Pancreas (tissue), 10 donors: ENCODE measurements at regions not wholly inside any gene's neighbourhood (a gene's known extent, or its start where the extent isn't known, plus 50 kb on each side); places are given as distances from the start of the nearest gene placed in this dataset.

ENCODE experiments used
- ATAC-seq, 4 donors: fragments of 200-7000 bp; cut with Tn5 transposase; one replicate each; pipeline versions ENCODE4 v1.8.0 to v1.9.1; 2020; ENCODE audit warnings: mild to moderate bottlenecking in 4 of 4, moderate library complexity in 4 of 4
- DNase-seq, 6 donors: peaks; one replicate each; pipeline ENCODE4 v3.0.0-alpha.2; 2020
- FAIRE-seq: peaks from 2 replicates; lab custom pipeline; 2012; peaks lifted over from hg19 to GRCh38; lab: Jason Lieb, UNC
- H3K27ac ChIP-seq, 4 donors: fragments of 200-600 bp; sonication (generic); 1 replicate in 3 of 4; 2 replicates in 1 of 4; pipeline versions ENCODE4 v1.5.0 to v1.8.0; 2020
- H3K27me3 ChIP-seq, 4 donors: fragments of 200-600 bp; one replicate each; pipeline ENCODE4 v1.8.0; 2021
- H3K36me3 ChIP-seq, 3 donors: fragments of 200-600 bp; sonication (generic) in 1 of 3; one replicate each; pipeline versions ENCODE4 v1.5.0 to v1.8.0; 2020 to 2021
- H3K4me1 ChIP-seq, 3 donors: fragments of 200-600 bp; one replicate each; pipeline ENCODE4 v1.8.0; 2021
- H3K4me3 ChIP-seq, 4 donors: fragments of 200-600 bp; sonication (generic) in 2 of 4; one replicate each; pipeline versions ENCODE4 v1.5.0 to v1.8.0; 2020 to 2021
- H3K9me3 ChIP-seq, 4 donors: fragments of 200-600 bp; one replicate each; pipeline ENCODE4 v1.8.0; 2021
- WGBS, 2 donors: extraction: QIAGEN DNeasy Blood & Tissue Kit; methylation state at CpG; one replicate each; pipeline ENCODE4 v1.1.7; 2013; 5-methylcytosine and 5-hydroxymethylcytosine counted together
- intact Hi-C, 3 donors: fragments of 100-400 bp; cut with DNase I; formaldehyde crosslinking; loops; one replicate each; pipeline versions ENCODE4 v1.11.1 to v1.14.2; 2022
- TF ChIP-seq, protein P1 (sequence below), 4 donors: fragments of 200-600 bp; sonication (generic) in 3 of 4; IDR thresholded peaks; one replicate each; pipeline versions ENCODE4 v1.5.0 to v1.8.0; 2021; ENCODE audit warnings: antibody characterized with exemption in 4 of 4
- donor health status: healthy with polysubstance abuse.
- donor health status: DM: no; HTN: no; CAD: no; lungs with moderate emphysema.
- donor health status: DM: no; HTN: no; CAD: no.
- donor health status: control.
- donor health status: control.
- donor health status: Bipolar disorder and iron deficiency.
- donor health status: DM: yes; HTN: yes; CAD: no.
- donor health status: DM: no; HTN: no; CAD: no.
- donor health status: DM: no; HTN: no; CAD: no.
- donor health status: DM: yes; HTN: yes; CAD: no.

DNA sequence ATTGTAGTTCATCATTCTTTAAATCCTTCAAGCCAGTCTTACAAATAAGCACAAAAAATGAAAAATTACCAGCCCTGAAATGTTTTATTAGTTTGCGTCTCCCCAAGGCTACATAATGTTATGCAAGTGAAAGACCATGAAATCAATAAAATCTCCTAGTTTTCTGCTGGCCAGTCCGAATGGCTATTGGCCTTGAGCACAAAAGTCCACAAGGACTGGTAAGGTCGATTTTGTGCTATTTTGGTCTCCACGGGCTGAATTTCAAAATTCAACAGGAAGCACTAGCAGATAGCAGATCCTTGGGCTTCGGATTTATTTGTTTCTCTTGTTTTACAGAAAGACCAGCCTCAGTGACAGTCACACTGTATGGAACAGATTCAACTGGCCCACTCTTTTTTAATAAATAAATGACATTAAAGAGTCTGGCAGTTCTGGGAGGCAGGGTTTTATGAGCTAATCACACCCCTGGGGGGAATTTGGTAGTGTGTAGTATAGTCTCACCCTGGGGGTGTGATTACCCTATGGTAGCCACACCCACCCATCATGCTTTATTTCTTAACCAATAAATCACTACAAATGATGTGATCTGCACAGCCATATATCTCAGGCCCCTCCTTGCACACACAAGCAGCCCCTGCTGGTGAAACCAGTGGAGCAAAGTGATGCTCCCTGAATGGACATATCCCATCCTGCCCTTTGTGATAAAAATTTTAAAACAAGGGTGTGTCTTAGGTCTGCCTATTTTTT, 51.1 kb upstream of the TMEM33 start:
- peaks cover 0 to 30% (median 9%) of the 10 kb centered on the region in 4 donors for H3K27me3 ChIP-seq
- intact Hi-C loops = loop anchor here in 2 of 3 donors (5.0 to 10.0 kb wide), 2 partner anchors 192 to 599 kb away; no protein-coding TSS in a partner anchor
- H3K36me3 ChIP-seq = no peaks in the 10 kb centered on the region
- no peak for FAIRE-seq
- no peak overlapping the region for H3K4me3 ChIP-seq
- TF ChIP-seq, protein P1, sequence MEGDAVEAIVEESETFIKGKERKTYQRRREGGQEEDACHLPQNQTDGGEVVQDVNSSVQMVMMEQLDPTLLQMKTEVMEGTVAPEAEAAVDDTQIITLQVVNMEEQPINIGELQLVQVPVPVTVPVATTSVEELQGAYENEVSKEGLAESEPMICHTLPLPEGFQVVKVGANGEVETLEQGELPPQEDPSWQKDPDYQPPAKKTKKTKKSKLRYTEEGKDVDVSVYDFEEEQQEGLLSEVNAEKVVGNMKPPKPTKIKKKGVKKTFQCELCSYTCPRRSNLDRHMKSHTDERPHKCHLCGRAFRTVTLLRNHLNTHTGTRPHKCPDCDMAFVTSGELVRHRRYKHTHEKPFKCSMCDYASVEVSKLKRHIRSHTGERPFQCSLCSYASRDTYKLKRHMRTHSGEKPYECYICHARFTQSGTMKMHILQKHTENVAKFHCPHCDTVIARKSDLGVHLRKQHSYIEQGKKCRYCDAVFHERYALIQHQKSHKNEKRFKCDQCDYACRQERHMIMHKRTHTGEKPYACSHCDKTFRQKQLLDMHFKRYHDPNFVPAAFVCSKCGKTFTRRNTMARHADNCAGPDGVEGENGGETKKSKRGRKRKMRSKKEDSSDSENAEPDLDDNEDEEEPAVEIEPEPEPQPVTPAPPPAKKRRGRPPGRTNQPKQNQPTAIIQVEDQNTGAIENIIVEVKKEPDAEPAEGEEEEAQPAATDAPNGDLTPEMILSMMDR (IDR thresholded peaks at IDR 0.05) = no peak
- no peak overlapping the region for H3K27ac ChIP-seq
- DNase-seq = no peak
- 24 to 28% methylated on average over 5 of the region's 5 CpGs for WGBS, 2 donors
- H3K9me3 ChIP-seq = no peaks in the 10 kb centered on the region
- H3K4me1 ChIP-seq = peaks cover 0 to 15% (median 15%) of the 10 kb centered on the region in 3 donors
- ATAC-seq = peak in 1 of 4 donors; percentile 20

DNA sequence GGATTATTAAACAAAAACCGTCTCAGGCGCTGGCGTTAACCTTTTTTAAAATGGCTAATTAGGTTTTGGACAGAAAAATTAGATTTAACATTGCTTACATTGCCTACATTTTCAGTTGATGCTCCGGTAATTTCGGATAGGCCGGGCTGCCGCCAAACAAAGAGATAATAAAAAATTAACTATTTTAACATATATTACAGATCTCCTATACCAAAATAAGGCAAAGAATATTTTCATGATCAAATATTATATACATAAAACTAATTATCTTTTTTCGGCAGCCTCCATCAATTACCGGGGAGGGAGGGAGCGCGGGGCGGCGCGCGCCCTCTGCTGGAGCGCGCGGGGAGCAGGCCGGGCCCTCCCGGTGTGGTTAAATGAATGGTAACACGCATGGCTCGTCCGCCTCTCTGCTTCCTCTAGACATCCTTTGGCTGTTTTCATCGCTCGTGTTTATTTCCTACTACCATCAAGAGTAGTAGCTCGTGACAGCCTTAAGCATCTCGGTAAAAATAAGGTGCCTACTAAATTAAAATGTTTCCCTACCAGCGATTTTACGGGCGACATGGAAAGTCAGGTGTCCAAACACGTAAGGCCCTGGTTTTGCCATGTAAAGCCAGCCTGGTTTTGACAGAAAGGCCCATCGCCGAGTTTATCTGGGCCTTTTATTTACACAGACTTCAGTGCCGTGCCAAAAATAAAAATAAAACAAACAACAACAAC, 52.4 kb upstream of the TMEM33 start:
- ATAC-seq (peak; percentile 81 to 94 (median 89)), FAIRE-seq (no peak), DNase-seq (peak in 2 of 6 donors; percentile 35 to 83)
- 16 to 17% methylated on average over 34 of the region's 34 CpGs for WGBS, 2 donors
- no peak overlapping the region for H3K27ac ChIP-seq
- TF ChIP-seq, protein P1 (IDR thresholded peaks at IDR 0.05) = peak; percentile 54 to 93 (median 88)
- H3K27me3 ChIP-seq = peaks cover 0 to 37% (median 9%) of the 10 kb centered on the region in 4 donors
- no peaks in the 10 kb centered on the region for H3K9me3 ChIP-seq
- H3K4me3 ChIP-seq = peak overlapping the region in 2 of 4 donors; percentile 25 to 41
- H3K36me3 ChIP-seq = no peaks in the 10 kb centered on the region
- peaks cover 0 to 15% (median 15%) of the 10 kb centered on the region in 3 donors for H3K4me1 ChIP-seq
- intact Hi-C loops = loop anchor here in 2 of 3 donors (5.0 to 10.0 kb wide), 2 partner anchors 190 to 598 kb away; no protein-coding TSS in a partner anchor

DNA sequence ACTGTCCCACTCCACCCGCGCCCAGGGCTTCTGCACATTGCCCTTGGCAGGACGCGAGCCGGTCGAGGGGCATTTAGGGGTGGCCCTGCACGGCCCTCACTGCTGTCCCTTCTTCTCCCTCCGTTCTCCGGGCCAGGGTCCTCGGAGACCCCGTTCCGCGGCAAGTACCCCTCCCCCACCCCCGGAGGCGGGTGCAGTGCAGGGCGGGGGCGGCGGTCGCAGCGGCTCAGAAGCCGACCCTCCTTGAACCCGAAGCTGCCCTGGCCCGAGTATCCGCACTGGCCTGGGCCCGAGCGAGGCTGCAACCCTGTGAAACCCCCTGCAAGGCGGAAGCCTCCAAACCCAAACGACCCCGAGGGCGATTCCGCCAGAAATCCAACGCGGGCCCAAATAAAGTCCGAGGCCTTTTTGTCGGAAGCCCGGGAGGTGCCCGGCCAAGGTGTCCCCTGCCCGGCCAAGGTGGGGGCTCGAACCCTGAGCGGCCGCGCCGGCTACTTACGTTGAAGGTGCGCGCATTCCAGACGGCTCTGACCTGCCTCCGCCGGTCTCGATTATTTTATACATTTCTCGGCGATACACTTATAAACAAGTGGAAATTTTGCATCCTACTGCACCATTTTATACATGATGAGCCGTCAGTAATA, 53.1 kb upstream of the TMEM33 start:
- H3K27ac ChIP-seq = no peak overlapping the region
- peaks cover 0 to 37% (median 9%) of the 10 kb centered on the region in 4 donors for H3K27me3 ChIP-seq
- peaks cover 0 to 15% (median 15%) of the 10 kb centered on the region in 3 donors for H3K4me1 ChIP-seq
- WGBS, 2 donors = 3 to 4% methylated on average over 53 of the region's 53 CpGs
- TF ChIP-seq, protein P1 (IDR thresholded peaks at IDR 0.05) = no peak
- FAIRE-seq = no peak
- intact Hi-C loops = loop anchor here in 2 of 3 donors (5.0 to 10.0 kb wide), 2 partner anchors 190 to 597 kb away; no protein-coding TSS in a partner anchor
- H3K4me3 ChIP-seq = peak overlapping the region in 2 of 4 donors; percentile 25 to 41
- peak in 3 of 4 donors; percentile 15 to 30 (median 22) for ATAC-seq
- no peaks in the 10 kb centered on the region for H3K9me3 ChIP-seq
- H3K36me3 ChIP-seq = no peaks in the 10 kb centered on the region
- peak in 1 of 6 donors; percentile 76 for DNase-seq

DNA sequence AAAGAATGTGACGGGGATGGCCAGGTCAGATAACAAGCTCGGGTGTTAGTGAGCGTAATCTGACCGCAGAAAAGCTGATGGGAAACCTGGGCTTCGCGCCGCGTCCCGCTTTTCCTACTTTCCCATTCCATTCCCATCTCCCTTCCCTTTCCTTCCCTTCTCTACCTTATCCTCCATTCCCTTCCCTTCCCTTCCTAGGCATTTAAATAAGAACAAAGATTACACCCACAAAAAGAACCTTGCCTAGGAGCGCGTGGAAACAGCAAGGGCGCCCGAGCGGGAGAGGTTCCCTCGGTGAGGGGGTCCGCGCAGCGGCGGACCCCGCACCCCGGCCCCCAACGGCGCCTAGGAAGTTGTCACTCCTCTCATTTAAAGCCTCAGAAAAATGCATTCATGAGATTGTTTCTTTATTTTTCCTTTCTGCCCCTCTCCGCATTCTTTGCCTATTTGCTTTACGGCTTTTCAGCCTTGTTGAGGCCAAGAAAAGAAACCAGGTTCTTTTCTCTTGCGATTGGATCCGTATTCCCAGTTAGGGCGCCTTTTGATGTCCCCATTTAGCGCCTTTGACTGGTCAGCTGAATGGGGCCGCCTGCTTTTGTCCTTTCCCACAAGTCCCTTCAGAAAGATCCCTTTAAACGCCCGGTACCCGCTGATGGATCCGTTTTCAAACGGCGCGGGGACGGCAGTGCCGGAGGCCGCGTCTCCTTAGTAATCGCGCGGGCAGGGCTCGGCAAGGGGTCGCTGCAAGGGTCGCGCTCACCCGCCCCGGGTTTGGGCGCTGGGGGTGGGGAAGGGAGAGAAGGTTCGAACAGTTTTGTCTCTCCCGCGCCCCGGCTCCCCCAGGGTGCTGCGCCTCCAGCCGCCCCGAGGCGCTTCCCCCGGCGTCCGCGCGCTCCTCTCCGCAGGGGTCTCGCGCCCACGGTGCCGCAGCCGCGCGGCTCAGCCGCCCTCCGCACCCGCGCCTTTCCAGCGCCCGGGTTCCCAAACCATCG, 54.1 kb upstream of the TMEM33 start:
- Histone ChIP-seq H3K27me3 (peaks cover 0 to 37% (median 9%) of the 10 kb centered on the region in 4 donors), H3K27ac (no peak overlapping the region), H3K4me1 (peaks cover 0 to 15% (median 15%) of the 10 kb centered on the region in 3 donors), H3K36me3 (no peaks in the 10 kb centered on the region), H3K4me3 (peak overlapping the region; percentile 9 to 41 (median 20)), H3K9me3 (no peaks in the 10 kb centered on the region)
- 2% methylated on average over 77 to 79 of the region's 79 CpGs for WGBS, 2 donors
- TF ChIP-seq, protein P1 (IDR thresholded peaks at IDR 0.05) = no peak
- DNase-seq = peak in 1 of 6 donors; percentile 75
- no peak for FAIRE-seq
- ATAC-seq = peak in 2 of 4 donors; percentile 14 to 24
- intact Hi-C loops = loop anchor here in 2 of 3 donors (5.0 to 10.0 kb wide), 2 partner anchors 189 to 596 kb away; no protein-coding TSS in a partner anchor
